ENCODE measurements at regions not wholly inside any gene's neighbourhood (a gene's known extent, or its start where the extent isn't known, plus 50 kb on each side); places are given as distances from the start of the nearest gene placed in this dataset.

DNA sequence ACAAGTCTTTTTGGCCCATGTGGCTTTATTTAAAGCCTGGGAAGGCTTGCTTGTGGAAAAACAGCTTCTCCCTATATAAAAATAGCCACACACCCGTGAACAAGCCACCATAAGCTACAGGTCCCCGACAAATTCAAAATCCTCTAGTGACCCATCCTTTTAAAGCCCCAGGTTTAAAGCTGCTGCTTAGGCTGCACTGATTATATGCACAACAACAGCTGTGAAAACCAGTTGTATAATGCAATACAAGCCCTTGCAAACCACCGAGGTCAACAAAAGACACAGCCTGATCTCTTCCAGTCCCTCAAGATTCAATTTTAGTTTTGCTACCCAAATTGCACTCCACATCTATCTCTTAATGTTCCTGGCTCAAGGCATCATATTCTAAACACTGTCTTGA is 186.0 kb upstream of the WDFY3 start:
- CTCF ChIA-PET = interaction anchor here (2.4 kb wide), 1 partner anchor 595 kb away, joined by 6 read pairs; no protein-coding TSS in a partner anchor
- Histone ChIP-seq H3K27me3 (ENCODE audit: control insufficient read depth, insufficient read depth, low read length) (no peaks in the 10 kb centered on the region), H3K27ac (ENCODE audit: low read depth, low read length) (no peak overlapping the region), H3K4me3 (ENCODE audit: low read depth, low read length) (no peak overlapping the region), H3K9me3 (ENCODE audit: control insufficient read depth, insufficient read depth, low read length) (no peaks in the 10 kb centered on the region)
- POLR2A ChIA-PET = no interaction called here
- DNase-seq (ENCODE audit: low read depth, low spot score) = no peak
- no peak for TF ChIP-seq CTCF (IDR thresholded peaks at IDR 0.05; ENCODE audit: low read depth, low read length)

- Histone ChIP-seq H3K27me3 (ENCODE audit: control insufficient read depth, insufficient read depth, low read length) (no peaks in the 10 kb centered on the region), H3K27ac (ENCODE audit: low read depth, low read length) (no peak overlapping the region), H3K4me3 (ENCODE audit: low read depth, low read length) (no peak overlapping the region), H3K9me3 (ENCODE audit: control insufficient read depth, insufficient read depth, low read length) (no peaks in the 10 kb centered on the region)
- DNase-seq (ENCODE audit: low read depth, low spot score) = no peak
- no peak for TF ChIP-seq CTCF (IDR thresholded peaks at IDR 0.05; ENCODE audit: low read depth, low read length)
- ChIA-PET POLR2A (no interaction called here), CTCF (interaction anchor here (2.4 kb wide), 1 partner anchor 594 kb away, joined by 6 read pairs; no protein-coding TSS in a partner anchor)
Observed at GRCh38 chr4:85153221-85153620, 186.7 kb upstream of the WDFY3 start.

DNA sequence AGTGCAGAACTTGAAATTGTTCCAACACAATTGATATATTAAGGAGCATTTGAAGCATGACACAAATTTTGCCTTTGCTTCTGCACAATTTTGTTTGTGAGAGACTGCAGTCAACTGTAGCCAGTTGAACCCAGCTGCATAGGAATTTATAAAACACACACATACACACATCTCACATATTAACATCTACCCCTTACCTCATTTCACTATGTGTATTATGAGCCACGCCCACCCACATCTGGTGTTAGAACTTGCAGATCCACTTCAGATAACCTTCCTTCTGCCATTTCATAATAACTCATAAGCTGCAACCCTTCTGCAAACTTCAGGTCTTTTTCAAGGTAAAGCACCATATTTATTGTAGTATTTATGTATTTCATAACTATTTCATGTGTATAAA is 188.1 kb upstream of the WDFY3 start:
- Histone ChIP-seq H3K9me3 (ENCODE audit: control insufficient read depth, insufficient read depth, low read length) (no peaks in the 10 kb centered on the region), H3K27ac (ENCODE audit: low read depth, low read length) (no peak overlapping the region), H3K4me3 (ENCODE audit: low read depth, low read length) (no peak overlapping the region), H3K27me3 (ENCODE audit: control insufficient read depth, insufficient read depth, low read length) (no peaks in the 10 kb centered on the region)
- ChIA-PET POLR2A (no interaction called here), CTCF (interaction anchor here (2.4 kb wide), 1 partner anchor 593 kb away, joined by 6 read pairs; no protein-coding TSS in a partner anchor)
- DNase-seq (ENCODE audit: low read depth, low spot score) = no peak
- no peak for TF ChIP-seq CTCF (IDR thresholded peaks at IDR 0.05; ENCODE audit: low read depth, low read length)

DNA sequence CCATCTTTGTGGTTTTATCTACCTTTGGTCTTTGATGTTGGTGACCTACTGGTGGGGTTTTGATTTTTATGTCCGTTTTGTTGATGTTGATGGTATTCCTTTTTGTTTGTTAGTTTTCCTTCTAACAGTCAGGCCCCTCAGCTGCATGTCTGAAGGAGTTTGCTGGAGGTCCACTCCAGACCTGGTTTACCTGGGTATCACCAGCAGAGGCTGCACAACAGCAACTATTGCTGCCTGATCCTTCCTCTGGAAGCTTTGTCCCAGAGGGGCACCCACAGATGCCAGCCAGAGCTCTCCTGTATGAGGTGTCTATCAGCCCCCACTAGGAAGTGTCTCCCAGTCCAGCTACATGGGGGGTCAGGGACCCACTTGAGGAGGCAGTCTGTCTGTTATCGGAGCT is 199.3 kb upstream of the WDFY3 start:
- H3K27me3 ChIP-seq (ENCODE audit: control insufficient read depth, insufficient read depth, low read length) = no peaks in the 10 kb centered on the region
- no peak overlapping the region for H3K27ac ChIP-seq (ENCODE audit: low read depth, low read length)
- H3K9me3 ChIP-seq (ENCODE audit: control insufficient read depth, insufficient read depth, low read length) = no peaks in the 10 kb centered on the region
- DNase-seq (ENCODE audit: low read depth, low spot score) = no peak
- POLR2A ChIA-PET = no interaction called here
- CTCF ChIA-PET = no interaction called here
- TF ChIP-seq CTCF (IDR thresholded peaks at IDR 0.05; ENCODE audit: low read depth, low read length) = no peak
- H3K4me3 ChIP-seq (ENCODE audit: low read depth, low read length) = no peak overlapping the region

DNA sequence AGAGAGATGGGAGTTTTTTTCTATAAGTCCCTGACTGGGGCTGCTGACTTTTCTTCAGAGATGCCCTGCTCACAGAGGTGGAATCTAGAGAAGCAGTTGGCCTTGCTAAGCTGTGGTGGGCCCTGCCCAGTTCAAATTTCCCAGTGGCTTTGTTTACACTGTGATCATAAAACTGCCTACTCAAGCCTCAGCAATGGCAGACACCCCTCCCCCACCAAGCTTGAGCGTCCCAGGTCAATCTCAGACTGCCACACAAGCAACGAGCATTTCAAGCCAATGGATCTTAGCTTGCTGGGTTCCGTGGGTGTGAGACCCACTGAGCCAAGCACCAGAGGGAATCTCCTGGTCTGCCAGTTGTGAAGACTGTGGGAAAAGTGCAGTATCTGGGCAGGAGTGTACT is 199.8 kb upstream of the WDFY3 start:
- ChIA-PET CTCF (no interaction called here), POLR2A (no interaction called here)
- no peak overlapping the region for H3K27ac ChIP-seq (ENCODE audit: low read depth, low read length)
- H3K9me3 ChIP-seq (ENCODE audit: control insufficient read depth, insufficient read depth, low read length) = no peaks in the 10 kb centered on the region
- no peak overlapping the region for H3K4me3 ChIP-seq (ENCODE audit: low read depth, low read length)
- TF ChIP-seq CTCF (IDR thresholded peaks at IDR 0.05; ENCODE audit: low read depth, low read length) = no peak
- no peaks in the 10 kb centered on the region for H3K27me3 ChIP-seq (ENCODE audit: control insufficient read depth, insufficient read depth, low read length)
- DNase-seq (ENCODE audit: low read depth, low spot score) = no peak
